CD14-positive monocyte (primary cell): ENCODE measurements at regions not wholly inside any gene's neighbourhood (a gene's known extent, or its start where the extent isn't known, plus 50 kb on each side); places are given as distances from the start of the nearest gene placed in this dataset.

Experiments
- DNase-seq, 3 donors: peaks; one replicate each; pipeline ENCODE4 v3.0.0-alpha.2; 2011 to 2022
- H2AFZ ChIP-seq: 2 replicates; pipeline ENCODE4 v1.6.0; 2012; ENCODE audit warnings: mild to moderate bottlenecking, low read depth, low read length, inconsistent platforms; ENCODE audit not compliant: insufficient read depth, poor library complexity, severe bottlenecking
- H3K27ac ChIP-seq, 2 donors: 1 replicate in 1 of 2; 2 replicates in 1 of 2; pipeline ENCODE4 v1.5.1; 2012 to 2013; ENCODE audit warnings: low read length in 2 of 2, control low read depth in 1 of 2, inconsistent platforms in 1 of 2, low read depth in 1 of 2, mild to moderate bottlenecking in 1 of 2
- H3K27me3 ChIP-seq, 2 donors: one replicate each; pipeline versions ENCODE4 v1.6.0 to v1.6.1; 2011 to 2013; ENCODE audit warnings: low read length in 2 of 2; ENCODE audit not compliant: control insufficient read depth in 2 of 2, insufficient read depth in 2 of 2
- H3K36me3 ChIP-seq, 2 donors: replicated peaks in 1 of 2; 1 replicate in 1 of 2; 2 replicates in 1 of 2; pipeline versions ENCODE4 v1.5.1 to v1.6.1; 2012 to 2013; ENCODE audit warnings: low read length in 2 of 2, control low read depth in 1 of 2, inconsistent platforms in 1 of 2, mild to moderate bottlenecking in 1 of 2; ENCODE audit not compliant: insufficient read depth in 2 of 2, control insufficient read depth in 1 of 2
- H3K4me1 ChIP-seq, 2 donors: 1 replicate in 1 of 2; 2 replicates in 1 of 2; pipeline versions ENCODE4 v1.5.1 to v1.6.1; 2012 to 2013; ENCODE audit warnings: low read length in 2 of 2, control low read depth in 1 of 2, inconsistent platforms in 1 of 2, mild to moderate bottlenecking in 1 of 2, moderate library complexity in 1 of 2; ENCODE audit not compliant: insufficient read depth in 2 of 2, control insufficient read depth in 1 of 2
- H3K4me2 ChIP-seq: replicated peaks from 2 replicates; pipeline ENCODE3; 2012; ENCODE audit warnings: low read length, moderate library complexity, mild to moderate bottlenecking; ENCODE audit not compliant: poor library complexity, severe bottlenecking; ENCODE audit errors: extremely low read depth
- H3K4me3 ChIP-seq, 3 experiments: fragments of 200-600 bp in 1 of 3; sonication (generic) in 1 of 3; replicated peaks in 1 of 3; 1 replicate in 2 of 3; 2 replicates in 1 of 3; pipeline ENCODE4 v1.5.1; 2011 to 2013; ENCODE audit warnings: low read length in 3 of 3, mild to moderate bottlenecking in 3 of 3, control low read depth in 2 of 3, low read depth in 2 of 3, inconsistent platforms in 1 of 3, moderate library complexity in 1 of 3
- H3K79me2 ChIP-seq: 2 replicates; pipeline ENCODE4 v1.6.0; 2012; ENCODE audit warnings: mild to moderate bottlenecking, control low read depth, inconsistent platforms, low read length, moderate library complexity; ENCODE audit not compliant: insufficient read depth
- H3K9ac ChIP-seq: 2 replicates; pipeline ENCODE4 v1.6.0; 2017; ENCODE audit warnings: low read length, mild to moderate bottlenecking; ENCODE audit not compliant: insufficient read depth, poor library complexity, severe bottlenecking
- H3K9me3 ChIP-seq, 2 donors: replicated peaks in 1 of 2; 1 replicate in 1 of 2; 2 replicates in 1 of 2; pipeline versions ENCODE4 v1.5.1 to v1.6.1; 2012 to 2013; ENCODE audit warnings: low read length in 2 of 2, control low read depth in 1 of 2; ENCODE audit not compliant: control insufficient read depth in 1 of 2, insufficient read depth in 1 of 2
- H4K20me1 ChIP-seq: 2 replicates; pipeline ENCODE4 v1.6.0; 2012; ENCODE audit warnings: mild to moderate bottlenecking, low read length, control low read depth, moderate library complexity; ENCODE audit not compliant: insufficient read depth
- H3K27ac Mint-ChIP-seq, 7 donors: one replicate each; pipeline ENCODE4 v1.8.0; 2020; ENCODE audit warnings: mild to moderate bottlenecking in 7 of 7, mixed read lengths in 7 of 7, moderate library complexity in 6 of 7, inconsistent platforms in 2 of 7
- H3K27me3 Mint-ChIP-seq, 3 donors: one replicate each; pipeline ENCODE4 v1.8.0; 2021 to 2022; ENCODE audit warnings: low read depth in 3 of 3, mild to moderate bottlenecking in 3 of 3, mixed read lengths in 3 of 3, moderate library complexity in 3 of 3, inconsistent platforms in 1 of 3
- H3K36me3 Mint-ChIP-seq, 2 donors: one replicate each; pipeline ENCODE4 v1.8.0; 2020; ENCODE audit warnings: mixed read lengths in 2 of 2, inconsistent platforms in 1 of 2, mild to moderate bottlenecking in 1 of 2
- H3K4me1 Mint-ChIP-seq: one replicate; pipeline ENCODE4 v1.8.0; 2020; ENCODE audit warnings: mild to moderate bottlenecking, mixed read lengths
- H3K4me3 Mint-ChIP-seq, 2 donors: one replicate each; pipeline ENCODE4 v1.8.0; 2020; ENCODE audit warnings: mild to moderate bottlenecking in 2 of 2, mixed read lengths in 2 of 2, moderate library complexity in 1 of 2
- H3K9me3 Mint-ChIP-seq, 7 donors: one replicate each; pipeline ENCODE4 v1.8.0; 2020 to 2022; ENCODE audit warnings: mixed read lengths in 7 of 7, mild to moderate bottlenecking in 6 of 7, moderate library complexity in 6 of 7, inconsistent platforms in 2 of 7
- CTCF ChIP-seq: fragments of 200-600 bp; IDR thresholded peaks from one replicate; pipeline ENCODE4 v1.8.0; 2022; ENCODE audit warnings: antibody characterized with exemption, mild to moderate bottlenecking
- WGBS: methylation state at CpG from one replicate; pipeline ENCODE4 v1.1.5; 2013; ENCODE audit warnings: missing lambda C conversion rate; ENCODE audit not compliant: insufficient coverage; 5-methylcytosine and 5-hydroxymethylcytosine counted together
- intact Hi-C, 2 donors: fragments of 100-400 bp; cut with micrococcal nuclease; formaldehyde crosslinking; loops; one replicate each; pipeline versions ENCODE4 v1.15.0 to v1.15.1; 2023

GRCh38 chr3:110900576-110900975, 171.0 kb upstream of the NECTIN3 start:
- Mint-ChIP-seq H3K27me3 (peaks cover 0 to 2% (median 0%) of the 10 kb centered on the region in 3 donors), H3K9me3 (peaks cover 0 to 14% (median 4%) of the 10 kb centered on the region in 7 donors), H3K4me3 (no peak overlapping the region), H3K27ac (no peak overlapping the region), H3K4me1 (no peaks in the 10 kb centered on the region), H3K36me3 (no peaks in the 10 kb centered on the region)
- no peaks in the 10 kb centered on the region for H4K20me1 ChIP-seq
- no peaks in the 10 kb centered on the region for H3K4me1 ChIP-seq
- H2AFZ ChIP-seq = no peak overlapping the region
- intact Hi-C loops = no loop called here
- no peaks in the 10 kb centered on the region for H3K79me2 ChIP-seq
- no peak overlapping the region for H3K27ac ChIP-seq
- no peak for DNase-seq
- no peak overlapping the region for H3K9ac ChIP-seq
- no peak overlapping the region for H3K4me2 ChIP-seq
- no peak overlapping the region for H3K4me3 ChIP-seq
- TF ChIP-seq CTCF = no peak
- H3K27me3 ChIP-seq = no peaks in the 10 kb centered on the region
- no peaks in the 10 kb centered on the region for H3K9me3 ChIP-seq
- no peaks in the 10 kb centered on the region for H3K36me3 ChIP-seq

- no peak overlapping the region for H3K4me3 Mint-ChIP-seq
- no peak for TF ChIP-seq CTCF
- no peak for DNase-seq
- H3K9me3 ChIP-seq = no peaks in the 10 kb centered on the region
- WGBS = no CpG with 5 or more reads among the region's 1 CpG
- H3K4me1 Mint-ChIP-seq = no peaks in the 10 kb centered on the region
- H3K4me1 ChIP-seq = no peaks in the 10 kb centered on the region
- intact Hi-C loops = no loop called here
- no peaks in the 10 kb centered on the region for H3K36me3 Mint-ChIP-seq
- H3K79me2 ChIP-seq = no peaks in the 10 kb centered on the region
- H3K27me3 Mint-ChIP-seq = peaks cover 0 to 3% (median 0%) of the 10 kb centered on the region in 3 donors
- H3K27me3 ChIP-seq = no peaks in the 10 kb centered on the region
- H2AFZ ChIP-seq = no peak overlapping the region
- no peak overlapping the region for H3K4me3 ChIP-seq
- peaks cover 0 to 8% (median 4%) of the 10 kb centered on the region in 7 donors for H3K9me3 Mint-ChIP-seq
- no peak overlapping the region for H3K27ac ChIP-seq
- no peak overlapping the region for H3K9ac ChIP-seq
- H3K4me2 ChIP-seq = no peak overlapping the region
- no peaks in the 10 kb centered on the region for H3K36me3 ChIP-seq
- H4K20me1 ChIP-seq = no peaks in the 10 kb centered on the region
- H3K27ac Mint-ChIP-seq = no peak overlapping the region
Observed at GRCh38 chr3:110901536-110901935, 170.1 kb upstream of the NECTIN3 start.
